GM19467 (cell line): ENCODE measurements at regions not wholly inside any gene's neighbourhood (a gene's known extent, or its start where the extent isn't known, plus 50 kb on each side); places are given as distances from the start of the nearest gene placed in this dataset.
"Not testable (repeated sequence)": the region's sequence is repeated elsewhere in the genome, so short reads cannot be mapped to it uniquely, and the experiment has no call there.

ENCODE experiments used
- ATAC-seq: cut with Tn5 transposase; IDR thresholded peaks from one replicate; pipeline ENCODE4 v1.9.1; 2021; ENCODE audit warnings: mild to moderate bottlenecking, moderate library complexity; ENCODE audit not compliant: unreplicated experiment

DNA sequence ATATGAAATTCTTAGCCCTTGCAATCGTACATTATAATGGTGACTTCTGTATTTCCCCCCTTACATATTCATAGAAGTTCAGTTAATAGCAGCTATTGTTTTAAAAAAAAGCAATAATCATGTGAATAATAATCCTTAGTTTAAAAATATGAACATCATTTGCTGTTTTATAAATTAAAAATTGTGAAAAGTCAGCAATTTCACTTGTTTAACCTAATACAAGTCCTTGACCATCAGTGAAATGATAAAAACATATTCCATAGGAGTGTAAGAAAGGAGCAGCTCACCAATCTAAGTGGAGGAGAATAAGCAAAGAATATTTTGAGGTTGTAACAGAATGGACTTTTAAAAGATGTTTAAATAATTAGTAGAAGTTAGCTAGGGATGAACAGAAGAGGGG is 650.2 kb downstream of the SUCLG1 start:
- ATAC-seq, result no peak

DNA sequence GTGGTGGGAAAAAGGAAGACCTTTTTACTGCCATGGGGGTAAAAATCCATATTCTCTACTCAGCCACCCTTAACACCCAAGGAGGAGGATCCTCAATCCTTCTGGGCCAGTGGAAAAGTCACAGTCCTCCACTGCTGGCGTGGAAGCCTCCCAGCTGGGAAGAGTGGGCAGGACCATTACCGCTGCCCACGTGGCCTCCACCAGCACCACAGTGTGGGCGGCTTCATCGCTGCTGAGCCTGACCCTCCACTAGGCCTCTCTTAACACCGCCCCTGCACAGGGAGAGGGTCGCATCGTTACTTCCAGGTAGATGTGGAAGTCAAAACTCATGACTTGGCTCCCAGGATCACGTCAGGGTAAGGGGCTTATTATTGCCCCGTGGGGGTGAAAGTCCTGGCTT is 656.5 kb downstream of the SUCLG1 start:
- no peak for ATAC-seq

DNA sequence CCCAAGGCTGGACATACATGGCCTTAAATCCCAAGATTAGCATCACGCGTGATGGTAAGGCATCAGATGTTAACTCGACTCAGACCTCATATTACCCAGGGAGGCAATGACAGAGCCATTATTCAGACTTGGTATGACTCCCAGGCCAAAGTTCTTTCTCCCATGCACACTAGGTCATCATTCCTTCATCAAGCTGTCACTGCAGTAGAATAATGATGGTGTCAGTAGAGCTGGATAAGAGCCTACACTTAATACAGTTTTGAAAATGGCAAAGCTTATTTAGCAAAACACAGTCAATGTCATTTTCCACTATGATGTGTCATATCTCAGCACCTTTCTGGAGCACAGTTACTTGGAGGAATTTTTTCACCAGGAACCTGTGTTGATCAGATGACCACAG is 663.3 kb downstream of the SUCLG1 start:
- no peak for ATAC-seq

DNA sequence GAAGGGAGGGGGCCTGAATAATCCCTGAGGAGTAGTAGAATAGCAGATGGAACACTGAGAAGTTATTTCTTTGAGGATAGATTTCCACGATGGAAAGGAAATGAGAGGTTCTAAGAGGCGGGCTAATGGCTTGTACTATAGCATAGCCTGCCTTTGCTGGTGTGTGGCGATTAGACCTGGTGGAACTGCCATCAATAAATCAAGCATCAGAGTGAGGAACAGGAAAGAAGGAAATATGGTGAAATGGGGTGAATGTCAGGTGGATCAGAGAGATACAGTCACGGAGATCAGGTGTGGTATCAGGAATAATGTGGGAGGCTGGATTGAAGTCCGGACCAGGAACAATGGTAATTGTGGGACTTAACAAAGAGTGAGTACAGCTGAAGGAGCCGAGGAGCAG is 668.6 kb downstream of the SUCLG1 start:
- not testable (repeated sequence) for ATAC-seq

DNA sequence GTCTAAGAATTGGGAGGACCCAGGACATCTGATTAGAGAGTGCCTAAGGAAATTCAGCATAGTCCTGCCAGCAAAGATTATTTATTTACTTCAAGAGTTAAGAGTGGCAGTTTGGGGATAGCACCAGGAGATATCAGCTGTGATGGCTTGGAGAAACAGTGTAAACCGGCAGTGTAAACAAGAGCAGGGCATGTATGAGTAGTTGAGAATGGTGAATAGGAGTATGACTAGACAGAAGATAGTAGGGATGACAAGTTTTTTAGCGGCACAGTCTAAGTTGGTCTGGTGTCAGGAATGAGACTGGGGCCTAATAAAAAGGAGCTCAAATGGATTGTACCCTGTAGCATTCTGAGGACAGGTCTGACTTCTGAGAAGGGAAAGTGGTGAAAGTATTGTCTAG is 669.4 kb downstream of the SUCLG1 start:
- ATAC-seq, result not testable (repeated sequence)

DNA sequence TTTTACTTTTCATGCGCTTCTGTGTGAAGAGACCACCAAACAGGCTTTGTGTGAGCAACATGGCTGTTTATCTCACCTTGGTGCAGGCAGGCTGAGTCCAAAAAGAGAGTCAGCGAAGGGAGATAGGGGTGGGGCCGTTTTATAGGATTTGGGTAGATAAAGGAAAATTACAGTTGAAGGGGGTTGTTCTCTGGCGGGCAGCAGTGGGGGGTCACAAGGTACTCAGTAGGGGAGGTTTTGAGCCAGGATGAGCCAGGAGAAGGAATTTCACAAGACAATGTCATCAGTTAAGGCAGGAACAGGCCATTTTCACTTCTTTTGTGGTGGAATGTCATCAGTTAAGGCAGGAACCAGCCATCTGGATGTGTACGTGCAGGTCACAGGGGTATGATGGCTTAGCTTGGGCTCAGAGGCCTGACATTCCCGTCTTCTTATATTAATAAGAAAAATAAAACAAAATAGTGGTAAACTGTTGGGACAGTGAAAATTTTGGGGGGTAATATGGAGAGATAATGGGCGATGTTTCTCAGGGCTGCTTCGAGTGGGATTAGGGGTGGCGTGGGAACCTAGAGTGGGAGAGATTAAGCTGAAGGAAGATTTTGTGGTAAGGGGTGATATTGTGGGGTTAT is 670.0 kb downstream of the SUCLG1 start:
- not testable (repeated sequence) for ATAC-seq

DNA sequence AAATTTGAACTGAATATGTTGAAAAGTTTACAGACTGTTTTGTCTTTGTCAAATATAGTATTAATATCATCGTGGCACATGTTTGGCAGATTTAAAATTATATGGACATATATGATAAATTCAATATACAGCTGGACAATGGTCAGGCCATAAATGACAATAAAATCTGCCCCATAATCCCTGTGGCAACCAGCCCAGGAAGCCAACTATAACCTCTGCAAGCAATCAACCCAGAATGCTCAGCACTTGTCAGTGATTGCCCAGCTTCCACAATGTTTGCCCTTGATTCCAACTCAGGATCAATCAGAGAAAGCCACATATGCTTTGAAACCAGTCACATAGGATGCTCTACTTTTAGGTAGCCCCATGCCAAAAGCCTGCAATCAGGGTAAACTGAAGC is 671.9 kb downstream of the SUCLG1 start:
- no peak for ATAC-seq

DNA sequence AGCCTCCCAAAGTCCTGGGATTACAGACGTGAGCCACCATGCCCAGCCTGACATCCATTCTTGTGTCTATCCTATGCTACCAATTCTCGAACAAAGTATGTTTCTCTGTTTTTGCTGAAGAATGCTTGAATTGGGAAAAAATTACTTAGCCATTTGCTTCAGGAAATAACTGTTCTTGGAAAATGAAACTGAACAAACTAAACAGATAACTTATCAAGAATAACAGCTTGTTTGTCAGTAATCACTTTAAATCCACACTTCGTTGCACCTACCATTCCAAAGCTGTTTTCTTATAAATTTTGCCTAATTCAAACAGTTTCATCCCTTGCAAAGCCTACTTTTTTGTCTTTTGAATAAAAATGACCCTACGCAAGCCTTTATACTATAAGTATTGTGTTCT is 672.9 kb downstream of the SUCLG1 start:
- no peak for ATAC-seq

DNA sequence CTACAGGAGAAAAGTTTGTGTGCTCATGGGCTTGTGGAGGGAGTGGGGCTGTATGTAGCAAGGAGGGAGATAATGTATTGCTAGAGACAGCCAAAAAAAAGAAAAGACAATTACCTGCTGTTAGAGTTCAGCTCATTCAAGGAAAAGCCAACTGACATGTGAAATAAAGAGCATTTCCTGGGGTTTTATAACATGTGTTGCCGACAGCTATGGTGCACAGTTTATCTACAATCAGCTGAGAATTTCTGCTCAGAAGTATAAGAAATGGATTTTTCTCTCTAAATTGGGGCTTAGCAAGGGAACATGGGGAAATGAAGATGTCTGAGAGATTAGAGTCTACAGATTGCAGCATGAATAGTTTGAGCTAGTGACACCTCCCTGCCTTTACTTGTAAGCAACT is 674.1 kb downstream of the SUCLG1 start:
- ATAC-seq, result no peak

DNA sequence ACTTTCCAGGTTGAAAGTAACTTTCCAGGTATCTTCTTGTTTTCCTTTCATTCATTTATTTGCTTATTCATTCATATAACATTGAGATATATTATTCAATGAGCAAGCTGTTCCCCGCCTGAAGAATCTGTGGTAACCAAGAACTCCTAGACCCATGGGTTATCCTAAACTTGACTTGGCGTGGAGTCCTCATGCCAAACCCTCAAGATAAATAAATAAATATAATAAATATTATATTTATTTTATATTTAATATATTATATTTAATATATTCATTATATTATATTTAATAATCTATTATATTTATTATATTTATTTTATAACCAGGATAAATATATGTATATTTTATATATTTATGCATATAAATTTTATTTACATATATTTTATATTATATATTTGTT is 674.8 kb downstream of the SUCLG1 start:
- no peak for ATAC-seq

DNA sequence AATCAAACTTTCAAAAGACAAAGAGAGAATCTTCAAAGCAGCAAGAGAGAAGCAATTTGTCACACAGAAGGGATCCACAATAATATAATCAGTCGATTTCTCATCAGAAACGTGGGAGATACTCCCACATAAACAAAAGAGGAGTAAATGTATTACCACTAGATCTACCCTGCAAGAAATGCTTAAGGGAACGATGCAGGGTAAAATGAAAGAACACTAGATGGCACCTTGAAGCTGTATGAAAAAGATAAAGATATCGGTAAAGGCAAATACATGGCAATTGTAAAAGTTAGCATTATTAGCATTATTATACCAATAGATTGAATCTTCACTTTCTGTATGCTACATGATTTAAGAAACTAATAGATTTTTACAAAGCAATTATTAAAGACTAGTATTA is 677.0 kb downstream of the SUCLG1 start:
- no peak for ATAC-seq

DNA sequence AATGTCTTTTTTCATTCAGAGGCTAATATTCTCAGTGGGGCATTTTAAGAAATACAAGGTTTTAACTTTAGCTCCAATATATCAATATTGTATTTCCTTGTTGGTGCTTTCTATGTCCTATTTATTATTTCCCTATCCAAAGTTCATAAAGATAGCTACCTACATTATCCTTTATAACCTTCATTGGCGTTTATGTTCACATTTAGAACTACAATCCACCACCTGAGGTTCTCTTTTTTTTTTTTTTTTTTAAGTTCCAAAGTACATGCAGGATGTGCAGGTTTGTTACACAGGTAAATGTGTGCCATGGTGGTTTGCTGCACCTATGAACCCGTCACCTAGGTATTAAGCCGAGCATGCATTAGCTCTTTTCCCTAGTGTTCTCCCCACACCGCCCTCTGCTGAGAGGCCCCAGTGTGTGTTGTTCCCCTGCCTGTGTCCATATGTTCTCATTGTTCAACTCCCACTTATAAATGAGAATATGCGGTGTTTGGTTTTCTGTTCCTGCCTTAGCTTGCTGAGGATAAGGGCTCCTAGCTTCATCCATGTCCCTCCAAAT is 694.6 kb downstream of the SUCLG1 start:
- no peak for ATAC-seq

DNA sequence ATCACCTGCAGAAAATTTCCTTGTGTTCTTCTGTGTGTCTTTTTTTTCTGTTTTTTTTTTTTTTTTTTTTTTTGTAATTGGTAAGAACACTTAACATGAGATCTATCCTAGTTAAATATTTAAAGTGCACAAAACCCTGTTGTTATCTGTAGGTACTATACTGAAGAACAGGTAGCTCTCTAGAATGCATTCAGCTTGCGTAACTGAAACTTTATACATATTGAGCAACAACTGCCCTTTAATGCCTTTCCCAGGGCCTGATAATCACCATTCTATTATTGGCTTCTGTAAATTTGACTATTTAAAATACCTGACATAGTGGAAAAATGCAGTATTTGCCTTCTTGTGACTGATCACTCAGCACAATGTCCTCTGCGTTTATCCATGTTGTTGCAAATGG is 701.8 kb downstream of the SUCLG1 start:
- no peak for ATAC-seq

DNA sequence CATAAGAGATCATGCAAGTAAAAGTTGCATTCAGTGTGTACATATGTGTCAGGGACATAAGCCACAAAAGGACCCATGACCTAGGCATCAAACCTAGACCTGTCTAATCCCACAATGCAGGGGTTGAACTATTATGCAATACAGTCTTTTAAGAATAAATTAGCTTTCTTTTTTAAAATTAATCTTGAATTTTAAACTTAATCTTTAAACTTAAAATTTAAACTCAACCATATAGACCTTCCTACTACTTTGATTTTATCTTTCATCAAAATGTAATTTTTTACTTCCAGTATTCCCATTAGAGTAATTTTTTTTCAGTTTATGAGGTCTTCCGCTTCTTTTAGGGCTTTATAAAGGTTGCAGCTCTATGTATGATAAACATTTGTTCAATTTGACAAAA is 702.9 kb downstream of the SUCLG1 start:
- no peak for ATAC-seq

DNA sequence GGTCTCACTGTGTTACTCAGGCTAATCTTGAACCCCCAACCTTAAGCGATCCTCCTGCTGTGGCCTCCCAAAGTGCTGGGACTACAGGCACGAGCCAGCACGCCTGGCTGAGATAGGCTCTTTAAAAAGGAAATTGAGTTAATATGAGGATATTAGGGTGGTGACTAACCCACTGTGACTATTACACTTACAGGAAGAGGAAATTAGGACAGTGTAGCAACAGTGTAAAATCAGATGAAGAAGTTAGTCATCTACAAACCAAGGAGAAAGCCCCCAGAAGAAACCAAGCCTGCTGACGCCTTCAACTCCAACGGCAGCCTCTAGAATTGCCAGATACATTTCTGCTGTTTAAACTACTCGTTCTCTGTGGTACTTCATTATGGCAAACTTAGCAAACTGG is 711.9 kb downstream of the SUCLG1 start:
- no peak for ATAC-seq

DNA sequence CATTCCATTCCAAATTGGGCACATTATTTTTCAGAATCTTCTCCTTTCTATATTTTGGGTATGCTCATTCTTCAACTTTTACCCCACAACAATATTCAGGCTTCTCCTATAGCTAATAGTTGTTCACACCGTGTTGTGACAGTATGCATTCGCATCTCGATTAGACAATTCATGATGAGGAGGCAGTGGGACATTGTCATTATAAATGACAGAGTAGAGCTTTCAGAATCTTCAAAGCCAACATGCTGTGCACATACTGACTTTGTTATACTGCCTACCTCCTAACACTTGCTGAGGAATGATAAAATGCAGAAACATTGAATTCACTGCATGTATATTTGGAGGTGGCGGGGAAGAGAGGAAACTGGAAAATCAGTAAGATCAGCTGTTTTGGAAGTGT is 714.2 kb downstream of the SUCLG1 start:
- ATAC-seq, result no peak

DNA sequence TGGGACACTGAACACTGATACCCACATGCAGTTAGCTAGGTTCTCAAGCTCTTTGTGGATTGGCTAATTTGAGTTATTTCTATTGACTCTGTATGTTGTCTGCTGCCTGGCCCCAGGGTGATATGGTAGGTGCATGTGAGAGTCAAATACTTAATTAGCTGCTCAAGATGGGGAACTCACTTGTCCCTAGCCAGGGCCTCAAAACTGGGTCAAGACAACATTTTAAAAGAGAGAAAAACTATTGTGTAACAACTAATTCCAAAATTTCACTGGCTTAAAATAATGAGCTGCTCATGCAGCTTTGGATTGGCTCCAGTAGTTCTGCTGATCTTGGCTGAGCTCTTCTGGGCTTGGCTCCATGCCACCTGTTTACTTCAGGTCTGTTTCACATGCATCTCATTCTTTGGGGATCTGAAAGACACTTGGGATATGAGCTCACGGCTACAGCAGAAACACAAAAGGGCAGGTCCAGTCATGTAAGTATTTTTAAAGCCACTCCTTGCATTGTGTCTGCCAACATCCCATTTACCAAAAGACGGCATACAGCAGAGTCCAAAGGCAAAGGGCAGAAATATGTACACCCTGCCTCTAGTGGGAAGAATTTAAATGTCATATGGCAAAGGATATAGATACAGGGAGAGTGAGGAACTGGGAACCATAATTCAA is 716.8 kb downstream of the SUCLG1 start:
- no peak for ATAC-seq

DNA sequence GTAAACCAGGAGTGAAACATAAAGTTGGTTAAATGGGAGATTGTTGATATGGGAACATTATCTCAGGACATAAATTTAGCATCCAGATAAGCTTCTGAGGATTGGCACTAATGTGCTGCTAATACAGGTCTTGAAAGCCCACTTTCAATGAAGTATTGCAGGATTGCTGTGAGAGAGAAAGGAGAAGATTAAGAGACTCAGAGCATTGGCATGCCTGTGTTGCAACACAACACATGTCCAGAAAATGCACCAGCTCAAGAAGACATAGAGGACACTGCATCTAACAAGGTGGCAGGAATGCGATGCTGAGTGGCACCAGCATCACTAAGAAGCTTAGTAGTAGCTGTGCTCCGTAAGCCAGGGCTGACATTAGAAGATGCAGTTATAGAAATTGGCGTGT is 728.9 kb downstream of the SUCLG1 start:
- no peak for ATAC-seq

DNA sequence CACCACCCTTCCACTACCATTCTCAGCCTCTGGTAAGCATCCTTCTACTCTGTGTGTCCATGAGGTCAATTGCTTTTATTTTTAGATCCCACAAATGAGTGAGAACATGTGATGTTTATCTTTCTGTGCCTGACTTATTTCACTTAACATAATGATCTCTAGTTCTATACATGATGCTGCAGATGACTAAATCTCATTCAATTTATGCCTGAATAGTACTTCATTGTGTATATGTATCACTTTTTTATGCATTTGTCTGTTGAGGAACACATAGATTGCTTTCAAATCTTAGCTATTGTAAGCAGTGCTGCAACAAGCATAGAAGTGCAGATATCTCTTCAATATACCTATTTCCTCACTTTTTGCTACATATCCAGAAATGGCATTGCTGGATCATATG is 733.3 kb downstream of the SUCLG1 start:
- ATAC-seq, result no peak

DNA sequence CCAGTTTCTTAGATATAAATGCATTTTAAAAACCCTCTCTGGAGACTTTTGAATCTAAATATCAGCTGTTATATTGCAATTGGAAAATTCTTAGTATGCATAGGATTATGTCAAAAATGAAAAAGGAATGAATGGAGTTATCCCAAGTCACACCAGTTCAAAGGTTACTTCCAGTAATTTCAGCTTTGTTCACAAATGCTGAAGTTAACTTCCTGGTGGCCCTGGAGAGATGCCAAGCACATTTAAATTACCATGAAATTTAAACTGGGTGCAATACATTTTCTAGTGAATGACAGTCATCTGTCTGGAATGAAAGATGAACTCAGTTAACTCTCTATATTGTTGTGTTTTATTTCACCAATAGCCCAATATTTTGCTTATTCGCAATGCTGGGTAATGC is 753.9 kb downstream of the SUCLG1 start:
- no peak for ATAC-seq

DNA sequence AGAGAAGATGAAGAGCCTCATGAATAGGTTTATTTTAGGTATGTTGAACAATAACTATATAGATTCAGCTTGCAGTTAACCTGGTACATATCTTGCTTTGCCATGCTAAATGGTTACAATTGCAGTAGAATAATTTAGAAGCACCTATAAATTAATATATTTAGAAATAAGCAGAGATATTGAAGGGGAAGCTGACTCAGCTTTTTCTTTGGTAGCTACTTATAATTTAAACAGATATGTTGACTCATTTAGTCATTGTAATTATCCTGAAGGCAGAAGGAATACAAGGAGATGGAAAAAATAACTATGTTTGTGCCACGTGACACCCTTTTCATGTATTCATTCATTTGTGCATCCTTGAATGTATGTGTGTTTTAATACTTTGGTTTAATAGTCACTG is 755.5 kb downstream of the SUCLG1 start:
- ATAC-seq, result no peak

DNA sequence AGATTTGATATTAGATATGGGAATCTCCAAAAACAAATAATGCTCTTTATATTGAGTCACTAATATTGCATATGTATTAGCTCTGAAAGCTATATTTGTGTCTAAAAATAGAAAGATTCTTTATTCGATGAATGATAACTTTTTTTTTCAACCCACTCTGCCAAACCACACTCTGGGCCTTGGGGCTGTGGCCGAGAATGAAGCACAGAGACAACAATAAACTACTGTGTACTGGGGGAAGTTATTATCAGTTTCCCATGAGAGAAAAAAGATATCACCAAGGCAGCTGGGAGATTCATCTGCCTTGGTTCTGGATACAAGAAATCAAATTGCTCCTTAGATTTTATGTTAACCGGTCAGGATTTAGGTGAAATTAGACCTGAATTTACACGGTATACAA is 762.2 kb downstream of the SUCLG1 start:
- ATAC-seq, result no peak

DNA sequence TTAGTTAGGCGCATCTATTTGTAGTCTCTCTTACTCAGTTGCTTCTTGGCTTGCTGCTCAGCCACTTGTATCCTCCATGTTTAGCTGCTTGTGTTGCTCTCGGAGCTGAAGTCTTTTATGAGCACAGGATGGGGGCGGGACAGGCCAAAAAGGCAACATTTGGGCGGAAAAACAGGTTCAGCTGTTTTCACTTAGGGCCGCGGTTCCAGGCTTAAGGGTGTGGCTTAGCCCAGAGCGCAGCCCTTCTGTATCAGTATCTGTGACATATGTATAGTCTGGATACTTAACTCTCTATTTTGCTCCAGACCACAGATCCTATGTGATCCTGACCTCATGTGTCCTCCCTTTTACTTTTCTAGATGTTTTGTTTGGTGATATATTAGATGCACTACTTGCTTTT is 763.5 kb downstream of the SUCLG1 start:
- no peak for ATAC-seq
